ENCODE measurements at regions not wholly inside any gene's neighbourhood (a gene's known extent, or its start where the extent isn't known, plus 50 kb on each side); places are given as distances from the start of the nearest gene placed in this dataset.

GRCh38 chr15:95469496-95470000 is 861.0 kb upstream of the NR2F2 start:
- DNase-seq, result no peak

GRCh38 chr15:95470529-95470928 is 860.0 kb upstream of the NR2F2 start:
- no peak for DNase-seq

GRCh38 chr15:95470997-95471689 is 859.4 kb upstream of the NR2F2 start:
- DNase-seq, result no peak

- no peak for DNase-seq
These were observed 858.8 kb upstream of the NR2F2 start for GRCh38 chr15:95471690-95472086.

GRCh38 chr15:95475067-95475466 is 855.4 kb upstream of the NR2F2 start:
- DNase-seq, result no peak

- DNase-seq, result no peak
These were observed 851.2 kb upstream of the NR2F2 start for GRCh38 chr15:95479308-95479707.

- no peak for DNase-seq
These were observed 845.1 kb upstream of the NR2F2 start for GRCh38 chr15:95485367-95485766.

GRCh38 chr15:95486224-95486623 is 844.3 kb upstream of the NR2F2 start:
- DNase-seq, result no peak

GRCh38 chr15:95489103-95489502 is 841.4 kb upstream of the NR2F2 start:
- DNase-seq, result no peak

GRCh38 chr15:95492388-95493070 is 838.0 kb upstream of the NR2F2 start:
- DNase-seq, result no peak

- DNase-seq, result no peak
These were observed 835.4 kb upstream of the NR2F2 start for GRCh38 chr15:95494971-95495541.

- DNase-seq, result no peak
These were observed 832.9 kb upstream of the NR2F2 start for GRCh38 chr15:95497634-95498033.

- DNase-seq, result no peak
These were observed 831.5 kb upstream of the NR2F2 start for GRCh38 chr15:95498961-95499360.

- DNase-seq, result no peak
These were observed 831.1 kb upstream of the NR2F2 start for GRCh38 chr15:95499397-95499796.

GRCh38 chr15:95501865-95502264 is 828.6 kb upstream of the NR2F2 start:
- DNase-seq, result no peak

- no peak for DNase-seq
These were observed 827.4 kb upstream of the NR2F2 start for GRCh38 chr15:95503107-95503506.

GRCh38 chr15:95503640-95504225 is 826.8 kb upstream of the NR2F2 start:
- no peak for DNase-seq

- no peak for DNase-seq
These were observed 818.8 kb upstream of the NR2F2 start for GRCh38 chr15:95511671-95512070.

GRCh38 chr15:95512906-95513305 is 817.6 kb upstream of the NR2F2 start:
- no peak for DNase-seq

- DNase-seq, result no peak
These were observed 810.6 kb upstream of the NR2F2 start for GRCh38 chr15:95519887-95520286.

- no peak for DNase-seq
These were observed 810.0 kb upstream of the NR2F2 start for GRCh38 chr15:95520511-95520910.

GRCh38 chr15:95520922-95521321 is 809.6 kb upstream of the NR2F2 start:
- no peak for DNase-seq

GRCh38 chr15:95522533-95522932 is 808.0 kb upstream of the NR2F2 start:
- DNase-seq, result no peak

GRCh38 chr15:95528920-95529319 is 801.6 kb upstream of the NR2F2 start:
- no peak for DNase-seq
